H1 (cell line): ENCODE measurements at regions not wholly inside any gene's neighbourhood (a gene's known extent, or its start where the extent isn't known, plus 50 kb on each side); places are given as distances from the start of the nearest gene placed in this dataset.

Source experiments
- BACH1 ChIP-seq: IDR thresholded peaks from 2 replicates; pipeline ENCODE4 v1.6.1; 2012; ENCODE audit warnings: low read length, improper control_type of control experiment
- BCL11A ChIP-seq, 2 experiments: IDR thresholded peaks; one replicate each; pipeline ENCODE4 v1.6.1; 2011; ENCODE audit warnings: low read depth in 2 of 2, low read length in 2 of 2, mild to moderate bottlenecking in 2 of 2
- CHD7 ChIP-seq: fragments of 300-600 bp; sonication (generic); IDR thresholded peaks from 2 replicates; pipeline ENCODE4 v1.7.1; 2012; ENCODE audit warnings: low read length, moderate library complexity, mild to moderate bottlenecking, inconsistent platforms; ENCODE audit not compliant: insufficient replicate concordance
- CREB1 ChIP-seq: IDR thresholded peaks from 2 replicates; pipeline ENCODE4 v1.6.1; 2012; ENCODE audit warnings: inconsistent platforms
- MAFK ChIP-seq: IDR thresholded peaks from 2 replicates; pipeline ENCODE4 v1.6.1; 2012; ENCODE audit warnings: low read depth, mild to moderate bottlenecking, improper control_type of control experiment, low read length
- POU5F1 ChIP-seq: IDR thresholded peaks from 2 replicates; pipeline ENCODE4 v1.6.1; 2011; ENCODE audit warnings: low read depth, mild to moderate bottlenecking, low read length, moderate library complexity
- SP2 ChIP-seq: IDR thresholded peaks from 2 replicates; pipeline ENCODE4 v1.6.1; 2012; ENCODE audit warnings: mild to moderate bottlenecking, low read length, inconsistent platforms

GRCh38 chr6:22766979-22767378, 197.6 kb downstream of the HDGFL1 start (continued):
- TF ChIP-seq CHD7 (no peak), CREB1 (no peak), SP2 (no peak), BCL11A (IDR thresholded peaks at IDR 0.05; ENCODE audit: low read depth in 2 of 2, low read length in 2 of 2) (no peak), MAFK (no peak), BACH1 (no peak), POU5F1 (no peak)
